ENCODE measurements at regions not wholly inside any gene's neighbourhood (a gene's known extent, or its start where the extent isn't known, plus 50 kb on each side); places are given as distances from the start of the nearest gene placed in this dataset.
A peak's percentile ranks its signal among the peaks of the same experiment; 100 is the strongest.
"Not testable (repeated sequence)": the region's sequence is repeated elsewhere in the genome, so short reads cannot be mapped to it uniquely, and the experiment has no call there.

- H3K4me1 ChIP-seq, H3K36me3 ChIP-seq, H3K4me3 ChIP-seq, H3K9me3 ChIP-seq, H3K27ac ChIP-seq, H3K27me3 ChIP-seq, ATAC-seq: not testable (repeated sequence)
- WGBS, 2 donors (ENCODE audit: low coverage in 1 of 2): 96 to 100% methylated on average over 1 to 8 of the region's 8 CpGs
Observed at GRCh38 chr4:22599929-22600432, 84.1 kb upstream of the ADGRA3 start.

DNA sequence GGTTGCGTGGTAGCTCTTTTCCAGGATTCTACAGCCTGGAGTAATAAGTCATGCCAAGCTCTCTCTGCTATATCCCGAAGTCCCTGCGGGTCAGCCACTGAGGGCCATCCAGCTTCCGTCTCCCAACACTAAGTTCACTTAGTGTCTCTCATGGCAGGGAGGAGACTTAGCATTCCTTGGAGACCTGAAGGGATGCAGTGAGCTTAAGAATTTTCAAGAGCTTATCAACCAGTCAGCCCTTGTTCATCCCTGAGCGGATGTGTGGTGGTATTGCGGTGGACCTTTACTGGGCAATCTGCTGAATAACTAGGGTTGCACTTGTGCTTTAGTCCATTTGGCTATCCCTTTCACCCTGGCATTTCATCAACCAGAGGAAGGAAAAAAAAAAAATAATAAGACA lies 85.8 kb upstream of the ADGRA3 start:
- H3K9me3 ChIP-seq, ATAC-seq, H3K36me3 ChIP-seq, H3K27ac ChIP-seq, H3K27me3 ChIP-seq, H3K4me1 ChIP-seq, H3K4me3 ChIP-seq: not testable (repeated sequence)
- WGBS, 2 donors (ENCODE audit: low coverage in 1 of 2): 90% methylated on average over 2 of the region's 6 CpGs; no CpG with 5 or more reads in 1 of the 2 donors

- no peaks in the 10 kb centered on the region for H3K27me3 ChIP-seq
- no peaks in the 10 kb centered on the region for H3K36me3 ChIP-seq
- TF ChIP-seq POLR2A (IDR thresholded peaks at IDR 0.05): no peak
- TF ChIP-seq EP300 (IDR thresholded peaks at IDR 0.05): no peak
- TF ChIP-seq POLR2AphosphoS5 (IDR thresholded peaks at IDR 0.05): no peak
- peak; percentile 19 to 74 (median 54) for TF ChIP-seq CTCF (IDR thresholded peaks at IDR 0.05)
- no peak overlapping the region for H3K27ac ChIP-seq
- ATAC-seq: peak; percentile 72
- H3K4me3 ChIP-seq: no peak overlapping the region
- no peaks in the 10 kb centered on the region for H3K9me3 ChIP-seq
- 62% methylated on average over 2 of the region's 3 CpGs; no CpG with 5 or more reads in 1 of the 2 donors for WGBS, 2 donors (ENCODE audit: low coverage in 1 of 2)
- H3K4me1 ChIP-seq: no peaks in the 10 kb centered on the region
Observed at GRCh38 chr4:22607382-22607781, 85.4 kb upstream of the GBA3 start.

- ATAC-seq, H3K36me3 ChIP-seq, H3K4me3 ChIP-seq, H3K27me3 ChIP-seq, H3K4me1 ChIP-seq, H3K9me3 ChIP-seq, H3K27ac ChIP-seq: not testable (repeated sequence)
- 82 to 90% methylated on average over 2 to 3 of the region's 3 CpGs for WGBS, 2 donors (ENCODE audit: low coverage in 1 of 2)
Observed at GRCh38 chr4:22609951-22610525, 82.7 kb upstream of the GBA3 start.

GRCh38 chr4:22614114-22614513 lies 78.6 kb upstream of the GBA3 start:
- ATAC-seq: no peak

DNA sequence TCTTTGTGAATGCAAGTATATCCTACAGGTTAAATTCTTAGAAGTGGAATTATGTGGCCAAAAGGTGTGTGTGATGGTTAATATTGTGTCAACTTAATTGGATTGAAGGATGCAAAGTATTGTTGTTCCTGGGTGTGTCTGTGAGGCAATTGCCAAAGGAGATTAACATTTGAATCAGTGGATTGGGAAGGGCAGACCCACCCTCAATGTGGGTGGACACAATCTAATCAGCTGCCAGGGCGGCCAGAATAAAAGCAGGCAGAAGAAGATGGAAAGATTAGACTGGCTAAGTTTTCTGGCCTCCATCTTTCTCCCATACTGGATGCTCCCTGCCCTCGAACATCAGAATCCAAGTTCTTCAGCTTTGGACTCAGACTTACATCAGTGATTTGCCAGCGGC lies 76.2 kb upstream of the GBA3 start:
- Histone ChIP-seq H3K27me3 (no peaks in the 10 kb centered on the region), H3K9me3 (no peaks in the 10 kb centered on the region), H3K36me3 (no peaks in the 10 kb centered on the region), H3K4me1 (peaks cover 0 to 8% (median 0%) of the 10 kb centered on the region in 3 donors), H3K4me3 (no peak overlapping the region), H3K27ac (no peak overlapping the region)
- no peak for ATAC-seq
- TF ChIP-seq POLR2AphosphoS5 (IDR thresholded peaks at IDR 0.05) (no peak), CTCF (IDR thresholded peaks at IDR 0.05) (no peak), EP300 (IDR thresholded peaks at IDR 0.05) (no peak), POLR2A (IDR thresholded peaks at IDR 0.05) (no peak)
- 66 to 85% methylated on average over 2 to 3 of the region's 3 CpGs for WGBS, 2 donors (ENCODE audit: low coverage in 1 of 2)

More at GRCh38 chr4:22614114-22614513, 78.6 kb upstream of the GBA3 start:
- Histone ChIP-seq H3K4me3 (no peak overlapping the region), H3K27me3 (no peaks in the 10 kb centered on the region), H3K36me3 (no peaks in the 10 kb centered on the region), H3K9me3 (no peaks in the 10 kb centered on the region), H3K27ac (no peak overlapping the region), H3K4me1 (peaks cover 0 to 8% (median 0%) of the 10 kb centered on the region in 3 donors)
- no peak for TF ChIP-seq EP300 (IDR thresholded peaks at IDR 0.05)
- no peak for TF ChIP-seq CTCF (IDR thresholded peaks at IDR 0.05)
- 29 to 51% methylated on average over 2 of the region's 2 CpGs for WGBS, 2 donors (ENCODE audit: low coverage in 1 of 2)

DNA sequence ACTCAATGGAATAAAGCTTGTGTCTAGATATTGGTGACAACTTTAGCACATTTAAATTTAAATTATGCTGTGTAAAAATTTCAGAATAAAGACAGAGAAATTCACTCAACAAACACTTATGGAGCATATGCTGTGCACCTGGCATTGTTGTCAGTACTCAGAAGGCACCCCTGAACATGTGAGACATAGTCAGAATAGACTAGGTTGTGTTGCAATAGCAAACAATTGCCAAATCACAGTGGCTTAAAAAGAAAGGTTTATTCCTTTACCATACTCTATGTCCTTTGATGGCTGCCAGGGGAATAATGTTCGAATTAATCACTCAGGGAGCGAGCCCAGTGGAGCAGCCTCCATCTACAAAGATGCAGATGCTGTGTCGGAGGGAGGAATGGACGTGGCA lies 72.6 kb upstream of the GBA3 start:
- not testable (repeated sequence) for H3K36me3 ChIP-seq, ATAC-seq, H3K27ac ChIP-seq, H3K4me1 ChIP-seq, H3K9me3 ChIP-seq, H3K27me3 ChIP-seq, H3K4me3 ChIP-seq
- 82 to 90% methylated on average over 2 to 4 of the region's 4 CpGs for WGBS, 2 donors (ENCODE audit: low coverage in 1 of 2)

GRCh38 chr4:22621970-22622369 lies 70.8 kb upstream of the GBA3 start:
- H3K27me3 ChIP-seq, H3K4me1 ChIP-seq, H3K36me3 ChIP-seq, ATAC-seq, H3K27ac ChIP-seq, H3K4me3 ChIP-seq, H3K9me3 ChIP-seq: not testable (repeated sequence)
- WGBS, 2 donors (ENCODE audit: low coverage in 1 of 2): 88% methylated on average over 2 to 5 of the region's 5 CpGs

- not testable (repeated sequence) for H3K27ac ChIP-seq, H3K27me3 ChIP-seq, H3K4me3 ChIP-seq, H3K9me3 ChIP-seq, H3K4me1 ChIP-seq, ATAC-seq, H3K36me3 ChIP-seq
- WGBS, 2 donors (ENCODE audit: low coverage in 1 of 2): 87% methylated on average over 5 of the region's 5 CpGs; no CpG with 5 or more reads in 1 of the 2 donors
Observed at GRCh38 chr4:22624002-22624401, 68.7 kb upstream of the GBA3 start.
